Sciatic nerve (tissue), 2 donors: ENCODE measurements at regions not wholly inside any gene's neighbourhood (a gene's known extent, or its start where the extent isn't known, plus 50 kb on each side); places are given as distances from the start of the nearest gene placed in this dataset.

Experiments used
- ATAC-seq: fragments of 200-7000 bp; cut with Tn5 transposase; one replicate; pipeline ENCODE4 v1.9.1; 2020; ENCODE audit warnings: mild to moderate bottlenecking, moderate library complexity
- DNase-seq: peaks from one replicate; pipeline ENCODE4 v3.0.0-alpha.2; 2020; ENCODE audit warnings: low spot score
- intact Hi-C: fragments of 100-400 bp; cut with DNase I; formaldehyde crosslinking; loops from one replicate; pipeline ENCODE4 v1.14.2; 2022
- donor health status: DM: no; HTN: no; CAD: no.
- donor health status: DM: no; HTN: no; CAD: no.

DNA sequence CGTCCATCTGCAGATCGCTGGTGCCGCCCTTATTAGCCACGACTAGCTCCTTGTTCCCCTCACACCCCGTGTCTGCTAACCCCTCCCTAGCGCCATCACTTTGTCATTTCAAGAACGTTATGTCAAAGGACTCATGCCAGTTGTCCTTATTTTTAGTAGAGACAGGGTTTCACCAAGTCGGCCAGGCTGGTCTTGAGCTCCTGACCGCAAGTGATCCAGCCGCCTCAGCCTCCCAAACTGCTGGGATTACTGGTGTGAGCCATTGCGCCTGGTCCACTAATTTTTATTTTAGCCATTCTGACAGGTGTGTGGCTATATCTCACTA, 138.9 kb upstream of the HDAC4 start:
- intact Hi-C loops, result no loop called here
- DNase-seq, result no peak

DNA sequence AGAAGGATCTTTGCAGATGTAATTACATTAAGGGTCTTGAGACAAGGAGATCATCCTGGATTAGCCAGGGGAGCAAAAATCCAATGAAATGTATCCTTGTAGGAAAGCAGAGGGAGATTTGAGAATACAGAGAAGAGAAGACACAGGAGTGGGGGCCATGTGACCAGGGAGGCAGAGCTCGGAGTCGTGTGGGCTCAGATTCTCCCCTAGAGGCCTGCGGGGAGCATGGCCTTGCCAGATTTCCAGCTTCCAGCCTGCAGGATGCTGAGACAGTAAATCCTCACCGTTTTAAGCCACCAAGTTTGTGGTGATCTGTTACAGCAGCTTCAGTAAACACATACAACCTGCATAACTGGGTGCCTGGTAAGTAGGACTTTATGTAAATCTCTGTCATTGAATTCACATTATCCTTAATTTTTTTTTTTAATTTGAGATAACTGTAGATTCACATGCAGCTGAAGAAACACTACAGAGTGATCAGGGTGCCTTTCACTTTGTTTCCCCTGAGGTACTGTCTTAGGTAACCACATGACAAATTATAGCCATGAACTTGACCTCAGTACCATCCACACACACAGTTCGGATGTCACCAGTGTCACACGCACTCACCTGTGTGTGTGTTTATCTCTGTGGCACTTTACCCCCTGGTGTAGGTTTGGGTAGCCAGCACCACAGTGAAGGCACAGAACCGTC, 138.4 kb upstream of the HDAC4 start:
- DNase-seq (no peak), ATAC-seq (no peak)
- intact Hi-C loops, result no loop called here

More for the DNA sequence above, 138.9 kb upstream of the HDAC4 start:
- no peak for ATAC-seq

- ATAC-seq, result no peak
- intact Hi-C loops, result no loop called here
- DNase-seq, result no peak
Measured at GRCh38 chr2:239538357-239539052, 137.7 kb upstream of the HDAC4 start.

DNA sequence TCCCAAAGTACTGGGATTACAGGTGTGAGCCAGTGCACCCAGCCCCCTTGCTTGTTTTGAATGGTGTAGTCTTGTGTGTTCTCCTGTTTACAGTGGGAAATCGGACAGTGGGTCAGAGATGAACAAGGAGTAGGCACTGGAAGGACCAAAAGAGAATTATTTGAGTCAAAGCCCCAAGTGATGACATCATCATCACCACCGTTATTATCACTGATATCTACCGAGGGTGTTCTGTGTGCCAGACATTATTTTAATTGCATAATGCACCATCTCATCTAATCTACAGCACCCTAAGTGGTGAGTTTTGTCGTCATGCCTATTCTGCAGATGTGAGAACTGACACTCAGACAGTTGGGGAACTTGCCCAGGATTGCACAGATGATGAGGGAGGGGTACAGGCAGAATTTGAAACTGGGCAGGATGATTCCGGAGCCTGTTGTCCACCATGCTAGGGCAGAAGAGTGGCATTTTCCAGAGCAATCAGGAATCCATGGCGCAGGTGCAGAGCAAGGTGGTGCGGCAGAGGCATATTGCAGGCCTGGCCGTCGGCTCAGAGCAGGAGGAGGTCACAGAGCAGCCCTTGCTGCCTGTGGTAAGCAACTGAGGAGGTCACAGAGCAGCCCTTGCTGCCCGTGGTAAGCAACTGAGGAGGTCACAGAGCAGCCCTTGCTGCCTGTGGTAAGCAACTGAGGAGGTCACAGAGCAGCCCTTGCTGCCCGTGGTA, 137.0 kb upstream of the HDAC4 start:
- DNase-seq, result no peak
- ATAC-seq, result no peak
- intact Hi-C loops, result no loop called here

- no peak for DNase-seq
- intact Hi-C loops, result no loop called here
Measured at GRCh38 chr2:239536186-239536585, 135.4 kb upstream of the HDAC4 start.

DNA sequence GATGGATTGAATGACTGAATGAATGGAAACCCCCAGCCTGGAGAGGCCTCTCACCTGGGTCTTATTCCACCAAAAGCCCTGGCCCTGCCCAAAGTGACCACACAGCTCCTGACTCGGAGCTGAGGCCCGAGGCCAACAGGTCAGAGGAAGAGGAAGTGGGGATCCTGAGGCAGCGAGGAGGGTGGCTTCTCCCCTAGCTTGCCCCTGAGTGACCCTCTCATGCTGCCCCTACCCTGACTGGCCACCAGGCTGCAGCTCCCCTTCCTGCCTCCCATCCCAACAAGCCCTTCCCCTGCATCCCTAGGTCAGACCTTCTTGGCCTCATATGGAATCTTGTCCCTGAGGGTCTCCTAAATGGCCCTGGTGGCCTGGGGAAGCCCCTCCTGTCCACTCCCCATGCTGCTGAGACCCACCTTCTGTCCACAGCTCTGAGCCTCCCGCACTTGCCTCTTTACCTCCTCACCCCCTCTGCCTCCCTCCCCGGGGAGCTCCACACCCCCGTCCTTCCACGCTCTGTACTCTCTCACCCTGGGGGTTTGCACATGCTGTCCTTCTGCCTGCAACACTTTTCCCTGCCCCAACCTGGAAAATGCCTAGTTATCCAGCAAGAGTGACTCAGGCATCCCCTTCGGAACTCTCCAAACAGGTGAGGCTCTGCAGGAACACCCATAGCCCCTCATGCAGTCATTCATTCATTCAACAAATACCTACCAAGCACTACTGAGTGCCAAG, 134.8 kb upstream of the HDAC4 start:
- ATAC-seq (no peak), DNase-seq (no peak)
- intact Hi-C loops, result no loop called here

More at GRCh38 chr2:239536186-239536585, 135.4 kb upstream of the HDAC4 start:
- ATAC-seq, result no peak

DNA sequence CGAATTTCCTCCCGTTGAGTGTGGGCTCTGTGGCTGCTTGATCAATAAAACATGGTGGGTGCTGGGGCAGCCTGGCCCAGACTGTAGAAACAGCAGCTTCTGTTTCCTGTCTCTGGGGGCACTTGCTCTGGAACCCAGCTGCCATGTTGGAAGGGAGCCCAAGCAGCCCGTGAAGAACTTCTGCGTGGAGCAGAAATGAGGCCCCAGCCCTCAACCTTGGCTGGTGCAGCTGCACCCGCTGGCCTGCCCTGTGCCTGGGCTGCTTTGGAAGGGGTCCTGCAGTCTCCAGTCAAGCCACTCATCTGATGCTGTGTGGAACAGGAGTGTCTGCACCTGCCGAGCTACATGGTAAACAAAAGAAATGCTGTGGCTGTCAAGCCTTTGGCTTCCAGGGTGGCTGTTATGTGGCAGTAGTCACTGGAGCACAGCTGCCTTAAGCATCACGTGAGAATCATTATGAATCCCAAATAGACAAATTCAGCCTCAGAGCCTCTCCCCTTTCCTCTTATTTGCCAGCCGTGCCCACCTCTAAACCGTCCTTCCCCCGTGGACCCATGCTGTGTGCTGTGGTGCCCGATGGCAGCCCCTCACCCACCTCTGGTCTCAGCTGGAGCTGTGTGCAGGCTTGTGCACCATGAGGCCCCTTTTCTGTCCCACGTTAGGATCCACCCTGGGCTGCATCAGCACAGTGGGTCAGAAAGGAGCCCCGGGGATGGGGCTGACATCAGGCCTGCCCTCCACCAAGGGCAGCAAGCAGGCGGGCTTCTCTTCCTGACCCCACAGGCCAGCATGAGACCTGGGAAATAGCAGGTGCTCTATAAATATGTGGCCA, 134.0 kb upstream of the HDAC4 start:
- DNase-seq, result no peak
- intact Hi-C loops, result no loop called here
- ATAC-seq, result no peak

- ATAC-seq, result peak; percentile 93
- DNase-seq, result peak; percentile 84
- intact Hi-C loops, result no loop called here
Measured at GRCh38 chr2:239533569-239534316, 132.9 kb upstream of the HDAC4 start.

- intact Hi-C loops, result no loop called here
- ATAC-seq, result peak; percentile 11
- no peak for DNase-seq
Measured at GRCh38 chr2:239532859-239533258, 132.0 kb upstream of the HDAC4 start.

DNA sequence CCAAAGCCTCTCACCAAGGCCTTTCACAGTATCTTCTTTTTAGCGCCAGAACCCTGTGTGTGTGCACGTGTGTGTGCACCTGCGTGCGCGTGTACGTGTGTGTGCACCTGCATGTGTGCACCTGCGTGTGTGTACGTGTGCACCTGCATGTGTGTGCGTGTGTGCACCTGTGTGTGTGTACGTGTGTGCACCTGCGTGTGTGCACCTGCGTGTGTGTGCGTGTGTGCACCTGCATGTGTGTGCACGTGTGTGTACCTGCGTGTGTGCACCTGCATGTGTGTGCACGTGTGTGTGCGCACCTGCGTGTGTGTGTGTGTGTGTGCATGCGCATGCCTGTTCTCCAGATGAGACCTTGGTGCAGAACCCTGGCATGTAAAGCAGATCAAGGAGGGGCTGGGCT, 131.4 kb upstream of the HDAC4 start:
- ATAC-seq, result no peak
- no peak for DNase-seq
- intact Hi-C loops, result no loop called here

- DNase-seq, result no peak
- intact Hi-C loops, result no loop called here
- peak; percentile 67 for ATAC-seq
Measured at GRCh38 chr2:239531456-239532241, 130.8 kb upstream of the HDAC4 start.

GRCh38 chr2:239530749-239531316, 130.0 kb upstream of the HDAC4 start:
- DNase-seq (no peak), ATAC-seq (no peak)
- intact Hi-C loops, result no loop called here

DNA sequence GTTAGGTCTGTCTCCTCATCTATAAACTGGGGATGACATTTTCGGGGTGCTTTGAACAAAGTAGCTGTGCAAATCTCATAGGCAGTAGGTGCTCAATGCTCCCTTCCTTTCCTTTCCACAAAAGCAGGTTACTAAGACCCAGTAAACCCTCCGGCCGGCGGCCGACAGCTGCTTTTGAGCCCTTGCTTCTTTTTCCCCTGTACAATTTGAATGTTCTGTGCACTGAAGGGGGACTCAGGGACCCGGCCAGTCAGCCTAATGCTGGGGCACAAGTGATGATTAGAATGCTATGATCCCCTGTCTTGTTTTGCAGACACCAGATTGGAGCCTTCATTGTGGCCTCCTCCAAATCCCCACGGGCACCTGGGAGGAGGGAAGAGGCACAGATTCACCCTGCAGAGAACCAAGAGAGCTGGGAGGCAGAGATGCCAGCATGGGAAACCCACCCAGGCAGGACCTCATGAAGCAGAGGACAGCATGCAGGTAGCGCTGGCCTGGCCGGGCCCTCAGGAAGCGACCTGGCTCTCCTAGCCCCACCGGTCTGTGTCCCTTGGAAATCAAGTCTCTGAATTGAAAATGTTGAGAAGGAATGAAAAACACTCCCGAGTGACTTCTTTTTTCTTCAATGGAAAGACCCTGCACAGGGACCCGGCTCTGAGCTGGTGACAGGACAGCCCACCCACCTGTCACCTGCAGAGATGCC, 128.6 kb upstream of the HDAC4 start:
- DNase-seq (no peak), ATAC-seq (no peak)
- intact Hi-C loops, result no loop called here

DNA sequence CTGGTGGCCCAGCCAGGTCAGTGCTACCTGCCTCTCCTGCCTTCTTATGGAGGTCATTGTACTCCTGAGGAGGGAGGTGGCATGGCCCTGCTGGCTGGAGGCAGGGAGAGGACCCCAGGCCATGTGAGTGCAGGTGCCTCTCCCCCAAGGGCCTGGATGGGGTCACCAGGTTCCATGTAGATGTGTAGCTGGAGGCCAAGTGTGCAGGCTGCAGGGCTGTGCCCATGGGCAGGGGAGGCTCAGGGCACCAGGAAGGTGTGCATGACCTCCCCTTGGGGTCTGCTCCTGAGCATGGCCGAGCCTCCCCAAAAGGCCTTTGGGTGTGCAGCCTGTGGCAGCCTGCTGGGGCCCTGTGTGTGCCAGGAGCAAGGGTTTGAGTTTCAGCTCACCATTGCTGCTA, 128.1 kb upstream of the HDAC4 start:
- intact Hi-C loops, result no loop called here
- ATAC-seq, result no peak
- no peak for DNase-seq

DNA sequence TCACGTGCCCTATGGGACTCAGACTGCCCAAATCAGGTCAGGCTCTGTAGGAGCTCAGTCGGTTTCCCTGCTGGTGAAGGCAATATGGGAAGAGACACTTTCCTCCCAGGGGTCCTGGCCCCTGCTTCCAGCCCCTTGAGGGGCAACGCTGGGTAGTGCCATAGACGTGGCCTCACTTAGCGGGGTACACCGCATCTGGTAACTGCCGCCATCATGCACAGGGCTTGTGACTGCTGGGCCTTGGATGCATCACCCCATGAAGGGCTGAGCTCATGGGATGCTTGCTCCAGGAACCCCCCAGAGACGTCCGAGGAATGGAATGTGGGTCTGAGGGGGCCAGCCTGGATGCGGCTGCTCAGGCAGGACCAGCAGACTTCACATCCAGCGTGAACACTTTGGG, 127.3 kb upstream of the HDAC4 start:
- DNase-seq, result no peak
- no peak for ATAC-seq
- intact Hi-C loops, result no loop called here

- no peak for DNase-seq
- intact Hi-C loops, result no loop called here
- no peak for ATAC-seq
Measured at GRCh38 chr2:239526666-239527415, 126.0 kb upstream of the HDAC4 start.
